Stimulated activated CD4-positive, alpha-beta T cell treated with anti-CD3 and anti-CD28 coated beads, Interleukin-2, amount 100 ng/mL, for 4 hours (primary cell): ENCODE measurements at regions not wholly inside any gene's neighbourhood (a gene's known extent, or its start where the extent isn't known, plus 50 kb on each side); places are given as distances from the start of the nearest gene placed in this dataset.
"Not testable (repeated sequence)": the region's sequence is repeated elsewhere in the genome, so short reads cannot be mapped to it uniquely, and the experiment has no call there.

ENCODE experiments used
- DNase-seq: peaks from one replicate; pipeline ENCODE4 v3.0.0-alpha.2; 2020; ENCODE audit warnings: low read depth

GRCh38 chr13:71300602-71301001 lies 566.4 kb downstream of the DACH1 start:
- DNase-seq, result no peak

- DNase-seq, result no peak
These were observed 575.2 kb downstream of the DACH1 start for GRCh38 chr13:71291842-71292146.

GRCh38 chr13:71290963-71291841 lies 575.8 kb downstream of the DACH1 start:
- peak; percentile 29 for DNase-seq

- not testable (repeated sequence) for DNase-seq
These were observed 577.0 kb downstream of the DACH1 start for GRCh38 chr13:71289980-71290379.

GRCh38 chr13:71285700-71286099 lies 581.3 kb downstream of the DACH1 start:
- DNase-seq, result no peak

GRCh38 chr13:71278512-71278911 lies 588.5 kb downstream of the DACH1 start:
- DNase-seq, result no peak

- no peak for DNase-seq
These were observed 591.9 kb downstream of the DACH1 start for GRCh38 chr13:71274923-71275608.

GRCh38 chr13:71261256-71261655 lies 605.7 kb downstream of the DACH1 start:
- DNase-seq, result no peak

- no peak for DNase-seq
These were observed 606.8 kb downstream of the DACH1 start for GRCh38 chr13:71260246-71260645.

GRCh38 chr13:71255633-71256032 lies 611.4 kb downstream of the DACH1 start:
- no peak for DNase-seq

- no peak for DNase-seq
These were observed 612.6 kb downstream of the DACH1 start for GRCh38 chr13:71254384-71254783.

GRCh38 chr13:71252184-71252704 lies 614.8 kb downstream of the DACH1 start:
- no peak for DNase-seq

- DNase-seq, result no peak
These were observed 615.6 kb downstream of the DACH1 start for GRCh38 chr13:71251292-71251951.

- no peak for DNase-seq
These were observed 618.0 kb downstream of the DACH1 start for GRCh38 chr13:71249011-71249410.

GRCh38 chr13:71244161-71244560 lies 622.8 kb downstream of the DACH1 start:
- DNase-seq, result no peak

- no peak for DNase-seq
These were observed 624.8 kb downstream of the DACH1 start for GRCh38 chr13:71242201-71242600.

GRCh38 chr13:71240911-71241310 lies 626.1 kb downstream of the DACH1 start:
- DNase-seq, result no peak

GRCh38 chr13:71237332-71237731 lies 629.7 kb downstream of the DACH1 start:
- DNase-seq, result no peak

- DNase-seq, result no peak
These were observed 647.1 kb downstream of the DACH1 start for GRCh38 chr13:71219698-71220415.

- no peak for DNase-seq
These were observed 648.0 kb downstream of the DACH1 start for GRCh38 chr13:71218960-71219359.

- DNase-seq, result no peak
These were observed 649.2 kb downstream of the DACH1 start for GRCh38 chr13:71217827-71218226.

- DNase-seq, result no peak
These were observed 652.2 kb downstream of the DACH1 start for GRCh38 chr13:71214821-71215220.
